Suprapubic skin (tissue), 4 donors: ENCODE measurements at regions not wholly inside any gene's neighbourhood (a gene's known extent, or its start where the extent isn't known, plus 50 kb on each side); places are given as distances from the start of the nearest gene placed in this dataset.

Experiments
- DNase-seq, 2 donors: peaks; one replicate each; pipeline ENCODE4 v3.0.0-alpha.2; 2019; ENCODE audit warnings: low spot score in 2 of 2
- H3K27ac ChIP-seq: fragments of 200-600 bp; sonication (generic); one replicate; pipeline ENCODE4 v1.5.1; 2019
- H3K27me3 ChIP-seq: fragments of 200-600 bp; sonication (generic); one replicate; pipeline ENCODE4 v1.5.1; 2019
- H3K36me3 ChIP-seq: fragments of 200-600 bp; sonication (generic); one replicate; pipeline ENCODE4 v1.5.1; 2019
- H3K4me1 ChIP-seq: fragments of 200-600 bp; sonication (generic); one replicate; pipeline ENCODE4 v1.5.1; 2019
- H3K4me3 ChIP-seq: fragments of 200-600 bp; sonication (generic); one replicate; pipeline ENCODE4 v1.5.1; 2019; ENCODE audit warnings: mild to moderate bottlenecking
- H3K9me3 ChIP-seq: fragments of 200-600 bp; sonication (generic); one replicate; pipeline ENCODE4 v1.5.1; 2019
- EP300 ChIP-seq: sonication (generic); formaldehyde crosslinking; IDR thresholded peaks from one replicate; pipeline ENCODE4 v1.6.1; 2017; ENCODE audit warnings: antibody characterized with exemption
- POLR2A ChIP-seq, 2 donors: fragments of 450-650 bp; IDR thresholded peaks; one replicate each; pipeline ENCODE4 v1.6.1; 2017; ENCODE audit warnings: antibody characterized with exemption in 2 of 2, mild to moderate bottlenecking in 2 of 2, moderate library complexity in 2 of 2
- POLR2AphosphoS5 ChIP-seq, 3 donors: sonication (generic); formaldehyde crosslinking; IDR thresholded peaks; one replicate each; pipeline ENCODE4 v1.6.1; 2017; ENCODE audit warnings: antibody characterized with exemption in 3 of 3
- WGBS: methylation state at CpG from one replicate; pipeline ENCODE4 v1.1.5; 2018; 5-methylcytosine and 5-hydroxymethylcytosine counted together
- TF ChIP-seq, protein P1 (sequence below), 2 donors: fragments of 200-600 bp in 1 of 2; fragments of 450-650 bp in 1 of 2; sonication (generic) in 1 of 2; IDR thresholded peaks; one replicate each; pipeline ENCODE4 v1.5.1; 2016 to 2019; ENCODE audit warnings: antibody characterized with exemption in 2 of 2, mild to moderate bottlenecking in 1 of 2, moderate library complexity in 1 of 2

DNA sequence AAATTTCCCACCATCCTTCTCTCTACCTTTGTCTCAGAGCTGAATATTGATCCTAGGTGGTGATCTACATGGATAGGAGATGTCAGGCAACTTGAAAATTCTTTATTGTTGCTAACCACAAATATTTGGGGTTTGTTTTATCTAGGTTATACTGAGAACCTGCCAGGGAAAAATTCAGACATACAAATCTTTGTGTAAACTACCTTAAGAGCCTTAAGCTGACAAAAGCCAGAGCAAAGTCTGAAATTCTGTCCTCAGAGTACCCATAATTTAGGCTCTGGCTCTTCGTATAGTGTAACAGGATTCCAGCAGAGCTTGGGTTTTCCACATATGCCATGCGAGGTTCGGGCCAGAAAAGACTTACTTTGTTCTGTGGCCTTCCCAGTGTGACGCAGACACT, 406.7 kb upstream of the MAF start:
- DNase-seq, result no peak
- Histone ChIP-seq H3K27ac (no peak overlapping the region), H3K9me3 (no peaks in the 10 kb centered on the region), H3K27me3 (no peaks in the 10 kb centered on the region), H3K4me1 (peaks cover 7% of the 10 kb centered on the region), H3K36me3 (no peaks in the 10 kb centered on the region), H3K4me3 (no peak overlapping the region)
- TF ChIP-seq EP300 (no peak), POLR2AphosphoS5 (IDR thresholded peaks at IDR 0.05) (no peak), POLR2A (IDR thresholded peaks at IDR 0.05) (no peak)
- TF ChIP-seq, protein P1, sequence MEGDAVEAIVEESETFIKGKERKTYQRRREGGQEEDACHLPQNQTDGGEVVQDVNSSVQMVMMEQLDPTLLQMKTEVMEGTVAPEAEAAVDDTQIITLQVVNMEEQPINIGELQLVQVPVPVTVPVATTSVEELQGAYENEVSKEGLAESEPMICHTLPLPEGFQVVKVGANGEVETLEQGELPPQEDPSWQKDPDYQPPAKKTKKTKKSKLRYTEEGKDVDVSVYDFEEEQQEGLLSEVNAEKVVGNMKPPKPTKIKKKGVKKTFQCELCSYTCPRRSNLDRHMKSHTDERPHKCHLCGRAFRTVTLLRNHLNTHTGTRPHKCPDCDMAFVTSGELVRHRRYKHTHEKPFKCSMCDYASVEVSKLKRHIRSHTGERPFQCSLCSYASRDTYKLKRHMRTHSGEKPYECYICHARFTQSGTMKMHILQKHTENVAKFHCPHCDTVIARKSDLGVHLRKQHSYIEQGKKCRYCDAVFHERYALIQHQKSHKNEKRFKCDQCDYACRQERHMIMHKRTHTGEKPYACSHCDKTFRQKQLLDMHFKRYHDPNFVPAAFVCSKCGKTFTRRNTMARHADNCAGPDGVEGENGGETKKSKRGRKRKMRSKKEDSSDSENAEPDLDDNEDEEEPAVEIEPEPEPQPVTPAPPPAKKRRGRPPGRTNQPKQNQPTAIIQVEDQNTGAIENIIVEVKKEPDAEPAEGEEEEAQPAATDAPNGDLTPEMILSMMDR (IDR thresholded peaks at IDR 0.05), result no peak
- 95% methylated on average over 4 of the region's 4 CpGs for WGBS

DNA sequence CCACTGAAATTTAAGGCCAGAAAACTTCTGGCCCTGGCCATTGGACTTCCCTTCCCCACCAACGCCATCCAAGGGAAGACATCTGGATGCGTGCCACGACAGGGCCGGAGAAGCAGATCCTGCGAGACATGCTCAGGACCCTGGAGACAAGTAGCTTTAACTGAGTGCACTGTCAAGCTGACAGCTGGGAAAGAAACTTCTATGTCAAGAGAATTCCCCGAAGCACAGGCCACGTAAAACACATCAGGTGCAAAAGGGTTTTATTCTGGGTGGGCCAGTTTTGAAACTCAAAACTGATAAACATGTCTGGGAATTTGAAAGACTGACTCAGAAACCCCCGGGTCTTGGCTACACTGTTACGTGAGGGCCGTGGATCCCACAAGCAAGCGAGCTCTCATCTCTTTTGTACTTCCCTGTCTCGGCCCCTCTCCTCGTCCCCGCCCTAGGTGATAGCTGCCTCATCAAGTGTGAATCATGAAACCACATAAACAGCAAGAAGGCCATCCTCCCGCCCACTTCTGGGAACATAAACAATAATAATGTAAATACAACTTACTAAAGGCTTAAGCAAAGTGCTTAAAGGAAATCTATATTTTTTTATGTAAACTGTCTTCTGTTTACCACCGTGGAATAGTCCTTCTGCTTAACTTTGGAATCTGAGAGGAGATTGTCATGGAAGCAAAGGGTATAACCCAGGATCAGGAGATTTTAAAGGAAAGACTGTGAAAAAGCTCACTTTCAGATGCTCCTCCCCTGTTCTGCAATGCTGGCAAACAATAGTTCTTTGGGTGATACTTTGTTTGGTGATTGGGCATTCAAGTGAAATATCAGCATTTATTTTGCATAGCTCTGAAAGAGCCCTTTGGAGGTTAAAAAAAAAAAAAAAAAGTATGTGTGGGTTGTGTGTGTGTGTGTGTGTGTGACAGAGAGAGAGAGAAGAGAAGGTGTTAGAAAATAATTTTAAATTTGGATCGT, 406.0 kb upstream of the MAF start:
- no peak overlapping the region for H3K4me3 ChIP-seq
- no peaks in the 10 kb centered on the region for H3K36me3 ChIP-seq
- 52% methylated on average over 17 of the region's 17 CpGs for WGBS
- TF ChIP-seq, protein P1 (IDR thresholded peaks at IDR 0.05), result no peak
- no peak for TF ChIP-seq EP300
- no peaks in the 10 kb centered on the region for H3K27me3 ChIP-seq
- H3K9me3 ChIP-seq, result no peaks in the 10 kb centered on the region
- peaks cover 7% of the 10 kb centered on the region for H3K4me1 ChIP-seq
- DNase-seq, result no peak
- no peak overlapping the region for H3K27ac ChIP-seq

DNA sequence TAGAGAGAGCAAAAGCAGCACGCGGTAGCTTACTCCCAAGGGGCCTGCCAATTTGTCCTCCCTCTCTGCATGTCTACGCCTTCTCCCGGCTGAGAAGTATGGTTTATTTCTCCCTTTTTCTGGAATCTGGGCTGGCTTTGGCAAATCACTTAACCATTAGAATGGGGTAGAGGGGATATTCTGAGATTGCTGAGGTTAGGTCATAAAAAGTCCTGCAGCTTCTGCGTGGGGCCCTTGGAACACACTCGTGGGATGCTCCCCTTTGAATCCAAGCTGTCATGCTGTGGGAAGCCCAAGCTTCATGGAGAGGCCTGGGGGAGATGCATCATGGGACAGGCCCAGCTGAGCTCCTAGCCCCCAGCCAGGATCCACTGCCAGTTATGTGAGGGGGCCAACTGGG, 403.6 kb upstream of the MAF start:
- Histone ChIP-seq H3K36me3 (no peaks in the 10 kb centered on the region), H3K27me3 (no peaks in the 10 kb centered on the region), H3K9me3 (no peaks in the 10 kb centered on the region), H3K27ac (no peak overlapping the region), H3K4me3 (no peak overlapping the region), H3K4me1 (peaks cover 7% of the 10 kb centered on the region)
- TF ChIP-seq EP300 (no peak), POLR2A (IDR thresholded peaks at IDR 0.05) (no peak), POLR2AphosphoS5 (IDR thresholded peaks at IDR 0.05) (no peak)
- TF ChIP-seq, protein P1 (IDR thresholded peaks at IDR 0.05), result no peak
- no peak for DNase-seq
- 90% methylated on average over 6 of the region's 6 CpGs for WGBS

- H3K36me3 ChIP-seq, result no peaks in the 10 kb centered on the region
- no peak overlapping the region for H3K4me3 ChIP-seq
- no peaks in the 10 kb centered on the region for H3K9me3 ChIP-seq
- WGBS, result 94% methylated on average over 2 of the region's 2 CpGs
- H3K4me1 ChIP-seq, result peaks cover 7% of the 10 kb centered on the region
- H3K27me3 ChIP-seq, result no peaks in the 10 kb centered on the region
- no peak overlapping the region for H3K27ac ChIP-seq
- TF ChIP-seq EP300, result no peak
- no peak for TF ChIP-seq POLR2A (IDR thresholded peaks at IDR 0.05)
- TF ChIP-seq, protein P1 (IDR thresholded peaks at IDR 0.05), result no peak
- no peak for TF ChIP-seq POLR2AphosphoS5 (IDR thresholded peaks at IDR 0.05)
- no peak for DNase-seq
Observed at GRCh38 chr16:80002261-80002660, 401.7 kb upstream of the MAF start.

- H3K27ac ChIP-seq, result no peak overlapping the region
- no peak for DNase-seq
- no peaks in the 10 kb centered on the region for H3K4me1 ChIP-seq
- no peaks in the 10 kb centered on the region for H3K27me3 ChIP-seq
- H3K36me3 ChIP-seq, result no peaks in the 10 kb centered on the region
- H3K9me3 ChIP-seq, result no peaks in the 10 kb centered on the region
- WGBS, result 94% methylated on average over 4 of the region's 4 CpGs
- no peak overlapping the region for H3K4me3 ChIP-seq
- TF ChIP-seq POLR2A (IDR thresholded peaks at IDR 0.05) (no peak), POLR2AphosphoS5 (IDR thresholded peaks at IDR 0.05) (no peak), EP300 (no peak)
- TF ChIP-seq, protein P1 (IDR thresholded peaks at IDR 0.05), result no peak
Observed at GRCh38 chr16:79998143-79998542, 397.6 kb upstream of the MAF start.
